ENCODE measurements at regions not wholly inside any gene's neighbourhood (a gene's known extent, or its start where the extent isn't known, plus 50 kb on each side); places are given as distances from the start of the nearest gene placed in this dataset.

DNA sequence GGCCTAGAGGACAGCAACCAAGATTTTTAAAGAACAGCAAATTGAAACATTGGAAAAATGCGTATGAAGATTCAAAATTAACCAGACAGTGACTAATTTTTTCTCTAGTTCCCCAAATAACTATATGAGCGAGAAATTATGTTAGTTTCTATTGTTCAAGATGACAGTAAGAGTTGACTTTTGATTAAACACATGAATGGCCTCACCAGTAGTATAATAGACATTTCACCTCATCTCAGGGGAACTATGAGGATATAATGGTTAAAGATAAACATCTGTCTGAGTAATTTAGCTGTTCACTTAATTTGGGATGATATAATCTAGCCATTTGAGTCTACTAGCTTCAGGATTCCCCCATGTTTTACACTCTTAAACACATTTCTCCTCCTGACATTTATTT is 380.9 kb upstream of the NWD2 start:
- TF ChIP-seq POLR2A (IDR thresholded peaks at IDR 0.05) = no peak
- TF ChIP-seq, protein P1, sequence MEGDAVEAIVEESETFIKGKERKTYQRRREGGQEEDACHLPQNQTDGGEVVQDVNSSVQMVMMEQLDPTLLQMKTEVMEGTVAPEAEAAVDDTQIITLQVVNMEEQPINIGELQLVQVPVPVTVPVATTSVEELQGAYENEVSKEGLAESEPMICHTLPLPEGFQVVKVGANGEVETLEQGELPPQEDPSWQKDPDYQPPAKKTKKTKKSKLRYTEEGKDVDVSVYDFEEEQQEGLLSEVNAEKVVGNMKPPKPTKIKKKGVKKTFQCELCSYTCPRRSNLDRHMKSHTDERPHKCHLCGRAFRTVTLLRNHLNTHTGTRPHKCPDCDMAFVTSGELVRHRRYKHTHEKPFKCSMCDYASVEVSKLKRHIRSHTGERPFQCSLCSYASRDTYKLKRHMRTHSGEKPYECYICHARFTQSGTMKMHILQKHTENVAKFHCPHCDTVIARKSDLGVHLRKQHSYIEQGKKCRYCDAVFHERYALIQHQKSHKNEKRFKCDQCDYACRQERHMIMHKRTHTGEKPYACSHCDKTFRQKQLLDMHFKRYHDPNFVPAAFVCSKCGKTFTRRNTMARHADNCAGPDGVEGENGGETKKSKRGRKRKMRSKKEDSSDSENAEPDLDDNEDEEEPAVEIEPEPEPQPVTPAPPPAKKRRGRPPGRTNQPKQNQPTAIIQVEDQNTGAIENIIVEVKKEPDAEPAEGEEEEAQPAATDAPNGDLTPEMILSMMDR (IDR thresholded peaks at IDR 0.05) = no peak
- no peak for TF ChIP-seq POLR2AphosphoS5 (IDR thresholded peaks at IDR 0.05)
